H9 (cell line): ENCODE measurements at regions not wholly inside any gene's neighbourhood (a gene's known extent, or its start where the extent isn't known, plus 50 kb on each side); places are given as distances from the start of the nearest gene placed in this dataset.

ENCODE experiments used
- DNase-seq: peaks from one replicate; pipeline ENCODE4 v3.0.0-alpha.2; 2017
- H2AFZ ChIP-seq: one replicate; pipeline ENCODE4 v1.6.1; 2013; ENCODE audit warnings: mild to moderate bottlenecking, low read length, control low read depth, moderate library complexity
- H2AK5ac ChIP-seq: 2 replicates; pipeline ENCODE4 v1.6.1; 2013; ENCODE audit warnings: low read length, control low read depth, mixed read lengths; ENCODE audit not compliant: insufficient read length
- H2BK120ac ChIP-seq: one replicate; pipeline ENCODE4 v1.6.1; 2013; ENCODE audit warnings: low read depth, mild to moderate bottlenecking, low read length, control low read depth, inconsistent platforms; ENCODE audit not compliant: poor library complexity, severe bottlenecking
- H2BK12ac ChIP-seq: 2 replicates; pipeline ENCODE4 v1.6.1; 2013; ENCODE audit warnings: low read length, control low read depth, mixed read lengths, low read depth; ENCODE audit not compliant: insufficient read length
- H2BK15ac ChIP-seq: 2 replicates; pipeline ENCODE4 v1.6.1; 2013; ENCODE audit warnings: low read depth, low read length, control low read depth
- H2BK20ac ChIP-seq: one replicate; pipeline ENCODE4 v1.6.1; 2013; ENCODE audit warnings: low read depth, mild to moderate bottlenecking, low read length, control low read depth, inconsistent platforms; ENCODE audit not compliant: poor library complexity, severe bottlenecking
- H2BK5ac ChIP-seq: 2 replicates; pipeline ENCODE4 v1.6.1; 2013; ENCODE audit warnings: low read length, control low read depth, mixed read lengths; ENCODE audit not compliant: insufficient read length
- H3K14ac ChIP-seq: 2 replicates; pipeline ENCODE4 v1.6.1; 2013; ENCODE audit warnings: low read length, control low read depth; ENCODE audit not compliant: insufficient read depth
- H3K18ac ChIP-seq: 2 replicates; pipeline ENCODE4 v1.6.1; 2013; ENCODE audit warnings: low read depth, mild to moderate bottlenecking, mixed read lengths, low read length, control low read depth; ENCODE audit not compliant: insufficient read length
- H3K23ac ChIP-seq: 2 replicates; pipeline ENCODE4 v1.6.1; 2013; ENCODE audit warnings: low read length, control low read depth, mixed read lengths, low read depth; ENCODE audit not compliant: insufficient read length
- H3K23me2 ChIP-seq: 2 replicates; pipeline ENCODE4 v1.6.1; 2013; ENCODE audit warnings: low read depth, mild to moderate bottlenecking, mixed read lengths, low read length, control low read depth; ENCODE audit not compliant: insufficient read length, poor library complexity, severe bottlenecking
- H3K27ac ChIP-seq: 2 replicates; pipeline ENCODE4 v1.5.1; 2013; ENCODE audit warnings: low read length, control low read depth, mixed read lengths, low read depth; ENCODE audit not compliant: insufficient read length
- H3K27me3 ChIP-seq: 2 replicates; pipeline ENCODE4 v1.6.1; 2013; ENCODE audit warnings: low read length, control low read depth, inconsistent platforms; ENCODE audit not compliant: insufficient read depth
- H3K4ac ChIP-seq: 2 replicates; pipeline ENCODE4 v1.6.1; 2013; ENCODE audit warnings: low read depth, mild to moderate bottlenecking, control low read depth, inconsistent platforms, low read length, moderate library complexity
- H3K4me1 ChIP-seq: 2 replicates; pipeline ENCODE4 v1.6.1; 2013; ENCODE audit warnings: low read length, control low read depth, inconsistent platforms; ENCODE audit not compliant: insufficient read depth
- H3K4me2 ChIP-seq: 2 replicates; pipeline ENCODE4 v1.6.1; 2013; ENCODE audit warnings: low read length, control low read depth, mixed read lengths; ENCODE audit not compliant: insufficient read length, insufficient read depth
- H3K56ac ChIP-seq: 2 replicates; pipeline ENCODE4 v1.6.1; 2013; ENCODE audit warnings: low read depth, mild to moderate bottlenecking, mixed read lengths, low read length, control low read depth; ENCODE audit not compliant: insufficient read length
- H3K79me1 ChIP-seq: 2 replicates; pipeline ENCODE4 v1.6.1; 2013; ENCODE audit warnings: low read depth, mild to moderate bottlenecking, moderate library complexity, low read length, control low read depth, inconsistent platforms; ENCODE audit not compliant: insufficient read depth, poor library complexity, severe bottlenecking
- H3K79me2 ChIP-seq: 2 replicates; pipeline ENCODE4 v1.6.1; 2013; ENCODE audit warnings: low read length, control low read depth, inconsistent platforms; ENCODE audit not compliant: insufficient read depth
- H3K9ac ChIP-seq: 2 replicates; pipeline ENCODE4 v1.6.1; 2013; ENCODE audit warnings: low read length, control low read depth, mixed read lengths; ENCODE audit not compliant: insufficient read length; ENCODE audit errors: extremely low read depth
- H3K9me3 ChIP-seq: one replicate; pipeline ENCODE4 v1.6.1; 2013; ENCODE audit warnings: low read depth, low read length, inconsistent platforms; ENCODE audit not compliant: control insufficient read depth
- H3T11ph ChIP-seq: one replicate; pipeline ENCODE4 v1.6.1; 2013; ENCODE audit warnings: mild to moderate bottlenecking, low read length, control low read depth, inconsistent platforms
- H4K20me1 ChIP-seq: one replicate; pipeline ENCODE4 v1.6.1; 2013; ENCODE audit not compliant: control insufficient read depth, insufficient read length, insufficient read depth
- H4K5ac ChIP-seq: 2 replicates; pipeline ENCODE4 v1.6.1; 2013; ENCODE audit warnings: low read depth, mild to moderate bottlenecking, mixed read lengths, low read length, control low read depth; ENCODE audit not compliant: insufficient read length
- H4K8ac ChIP-seq: replicated peaks from 2 replicates; pipeline ENCODE4 v1.6.1; 2013; ENCODE audit warnings: low read length, control low read depth, mixed read lengths, low read depth; ENCODE audit not compliant: insufficient read length
- H4K91ac ChIP-seq: 2 replicates; pipeline ENCODE4 v1.6.1; 2013; ENCODE audit warnings: low read depth, mild to moderate bottlenecking, moderate library complexity, mixed read lengths, low read length, control low read depth; ENCODE audit not compliant: insufficient read length
- H3K27ac Mint-ChIP-seq, 3 experiments: 2 replicates in 2 of 3; 3 replicates in 1 of 3; pipeline ENCODE4 v1.8.0; 2020 to 2021; ENCODE audit warnings: mixed read lengths in 3 of 3, mild to moderate bottlenecking in 1 of 3, moderate library complexity in 1 of 3
- H3K27me3 Mint-ChIP-seq: 2 replicates; pipeline ENCODE4 v1.8.0; 2021; ENCODE audit warnings: low read depth, mild to moderate bottlenecking, moderate library complexity, mixed read lengths
- H3K36me3 Mint-ChIP-seq, 3 experiments: 2 replicates in 2 of 3; 3 replicates in 1 of 3; pipeline ENCODE4 v1.8.0; 2020 to 2021; ENCODE audit warnings: low read depth in 3 of 3, mixed read lengths in 3 of 3; ENCODE audit not compliant: insufficient read depth in 1 of 3
- H3K4me1 Mint-ChIP-seq, 2 experiments: 2 replicates each; pipeline ENCODE4 v1.8.0; 2020; ENCODE audit warnings: mixed read lengths in 2 of 2
- H3K4me3 Mint-ChIP-seq, 2 experiments: 2 replicates in 1 of 2; 3 replicates in 1 of 2; pipeline ENCODE4 v1.8.0; 2020 to 2021; ENCODE audit warnings: mild to moderate bottlenecking in 2 of 2, mixed read lengths in 2 of 2, moderate library complexity in 1 of 2
- H3K9me3 Mint-ChIP-seq, 2 experiments: 2 replicates in 1 of 2; 3 replicates in 1 of 2; pipeline ENCODE4 v1.8.0; 2020; ENCODE audit warnings: mild to moderate bottlenecking in 2 of 2, mixed read lengths in 2 of 2, moderate library complexity in 1 of 2
- WGBS: extraction: QIAGEN DNeasy Blood & Tissue Kit; methylation state at CpG from one replicate; pipeline ENCODE4 v1.1.7; 2013; ENCODE audit warnings: missing lambda C conversion rate, low lambda C conversion rate, mixed read lengths; ENCODE audit not compliant: insufficient read length; ENCODE audit errors: extremely low coverage; 5-methylcytosine and 5-hydroxymethylcytosine counted together
- TF ChIP-seq, protein P1 (sequence below): fragments of 200-600 bp; sonication (generic); conservative IDR thresholded peaks from 3 replicates; pipeline ENCODE4 v1.8.0; 2021; ENCODE audit warnings: antibody characterized with exemption, mild to moderate bottlenecking

DNA sequence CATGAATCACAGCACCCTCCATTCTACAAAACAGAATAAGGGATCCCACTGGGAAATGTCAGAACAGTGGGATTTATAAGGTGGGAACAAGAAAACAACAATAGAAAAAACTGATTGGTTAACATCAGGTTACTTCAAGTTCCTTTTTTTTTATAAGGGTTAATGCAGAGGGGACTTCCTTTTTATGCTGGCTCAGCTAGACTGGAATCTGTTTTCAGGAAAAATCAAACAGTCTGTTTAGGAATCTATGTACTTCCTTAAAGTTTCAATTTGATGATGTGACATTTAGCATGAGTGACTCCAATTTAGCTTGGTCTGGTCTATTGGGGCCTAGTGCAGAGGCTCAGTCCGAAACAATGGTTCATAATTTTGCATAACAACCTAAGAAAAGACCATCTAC is 192.9 kb downstream of the ADGRA3 start:
- Histone ChIP-seq H2BK15ac (no peak overlapping the region), H3K79me1 (no peaks in the 10 kb centered on the region), H2BK20ac (no peak overlapping the region), H3K56ac (no peak overlapping the region), H3K4me2 (no peak overlapping the region), H4K91ac (no peak overlapping the region), H2BK5ac (no peak overlapping the region), H3K23ac (no peak overlapping the region), H3K27me3 (no peaks in the 10 kb centered on the region), H3T11ph (no peak overlapping the region), H2AK5ac (no peak overlapping the region), H3K79me2 (no peaks in the 10 kb centered on the region), H4K8ac (no peak overlapping the region), H2BK120ac (no peak overlapping the region), H3K18ac (no peak overlapping the region), H3K14ac (no peak overlapping the region), H3K23me2 (no peaks in the 10 kb centered on the region), H4K5ac (no peak overlapping the region), H3K27ac (no peak overlapping the region), H3K4ac (no peak overlapping the region), H3K4me1 (no peaks in the 10 kb centered on the region; the same call in 1 of the 2 replicates), H4K20me1 (no peaks in the 10 kb centered on the region), H2AFZ (no peak overlapping the region), H3K9me3 (no peaks in the 10 kb centered on the region), H3K9ac (no peak overlapping the region), H2BK12ac (no peak overlapping the region)
- Mint-ChIP-seq H3K4me3 (no peak overlapping the region), H3K27me3 (no peaks in the 10 kb centered on the region), H3K36me3 (no peaks in the 10 kb centered on the region), H3K9me3 (no peaks in the 10 kb centered on the region), H3K27ac (no peak overlapping the region), H3K4me1 (peaks cover 6 to 9% of the 10 kb centered on the region in 2 experiments)
- TF ChIP-seq, protein P1, sequence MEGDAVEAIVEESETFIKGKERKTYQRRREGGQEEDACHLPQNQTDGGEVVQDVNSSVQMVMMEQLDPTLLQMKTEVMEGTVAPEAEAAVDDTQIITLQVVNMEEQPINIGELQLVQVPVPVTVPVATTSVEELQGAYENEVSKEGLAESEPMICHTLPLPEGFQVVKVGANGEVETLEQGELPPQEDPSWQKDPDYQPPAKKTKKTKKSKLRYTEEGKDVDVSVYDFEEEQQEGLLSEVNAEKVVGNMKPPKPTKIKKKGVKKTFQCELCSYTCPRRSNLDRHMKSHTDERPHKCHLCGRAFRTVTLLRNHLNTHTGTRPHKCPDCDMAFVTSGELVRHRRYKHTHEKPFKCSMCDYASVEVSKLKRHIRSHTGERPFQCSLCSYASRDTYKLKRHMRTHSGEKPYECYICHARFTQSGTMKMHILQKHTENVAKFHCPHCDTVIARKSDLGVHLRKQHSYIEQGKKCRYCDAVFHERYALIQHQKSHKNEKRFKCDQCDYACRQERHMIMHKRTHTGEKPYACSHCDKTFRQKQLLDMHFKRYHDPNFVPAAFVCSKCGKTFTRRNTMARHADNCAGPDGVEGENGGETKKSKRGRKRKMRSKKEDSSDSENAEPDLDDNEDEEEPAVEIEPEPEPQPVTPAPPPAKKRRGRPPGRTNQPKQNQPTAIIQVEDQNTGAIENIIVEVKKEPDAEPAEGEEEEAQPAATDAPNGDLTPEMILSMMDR = no peak
- no peak for DNase-seq
- no CpG with 5 or more reads among the region's 1 CpG for WGBS
